ENCODE measurements at regions not wholly inside any gene's neighbourhood (a gene's known extent, or its start where the extent isn't known, plus 50 kb on each side); places are given as distances from the start of the nearest gene placed in this dataset.

DNA sequence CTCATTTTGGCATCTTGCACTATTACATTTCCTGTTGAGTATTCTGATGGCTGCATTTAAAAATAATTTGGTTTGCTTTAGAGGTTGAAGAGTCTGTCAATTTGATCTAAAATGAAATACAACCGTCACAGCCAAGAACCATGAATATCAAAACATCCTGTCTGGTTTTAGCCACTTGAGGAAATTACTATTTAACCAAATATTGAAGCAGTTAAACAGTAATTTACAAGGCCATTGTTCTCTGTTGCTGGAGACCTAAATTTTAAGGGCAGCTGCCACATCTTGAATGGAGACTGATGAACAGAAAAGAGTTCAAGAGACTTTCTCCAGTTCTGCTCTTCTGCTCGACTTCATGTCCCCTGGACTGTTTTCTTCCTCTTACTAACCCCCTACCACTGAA lies 549.4 kb downstream of the LRRC70 start (continued):
- TF ChIP-seq, protein P1, sequence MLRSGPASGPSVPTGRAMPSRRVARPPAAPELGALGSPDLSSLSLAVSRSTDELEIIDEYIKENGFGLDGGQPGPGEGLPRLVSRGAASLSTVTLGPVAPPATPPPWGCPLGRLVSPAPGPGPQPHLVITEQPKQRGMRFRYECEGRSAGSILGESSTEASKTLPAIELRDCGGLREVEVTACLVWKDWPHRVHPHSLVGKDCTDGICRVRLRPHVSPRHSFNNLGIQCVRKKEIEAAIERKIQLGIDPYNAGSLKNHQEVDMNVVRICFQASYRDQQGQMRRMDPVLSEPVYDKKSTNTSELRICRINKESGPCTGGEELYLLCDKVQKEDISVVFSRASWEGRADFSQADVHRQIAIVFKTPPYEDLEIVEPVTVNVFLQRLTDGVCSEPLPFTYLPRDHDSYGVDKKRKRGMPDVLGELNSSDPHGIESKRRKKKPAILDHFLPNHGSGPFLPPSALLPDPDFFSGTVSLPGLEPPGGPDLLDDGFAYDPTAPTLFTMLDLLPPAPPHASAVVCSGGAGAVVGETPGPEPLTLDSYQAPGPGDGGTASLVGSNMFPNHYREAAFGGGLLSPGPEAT (IDR thresholded peaks at IDR 0.05; ENCODE audit: low read depth), result no peak
- TF ChIP-seq RUNX3 (IDR thresholded peaks at IDR 0.05; ENCODE audit: low read length) (no peak), RAD51 (IDR thresholded peaks at IDR 0.05) (no peak)

DNA sequence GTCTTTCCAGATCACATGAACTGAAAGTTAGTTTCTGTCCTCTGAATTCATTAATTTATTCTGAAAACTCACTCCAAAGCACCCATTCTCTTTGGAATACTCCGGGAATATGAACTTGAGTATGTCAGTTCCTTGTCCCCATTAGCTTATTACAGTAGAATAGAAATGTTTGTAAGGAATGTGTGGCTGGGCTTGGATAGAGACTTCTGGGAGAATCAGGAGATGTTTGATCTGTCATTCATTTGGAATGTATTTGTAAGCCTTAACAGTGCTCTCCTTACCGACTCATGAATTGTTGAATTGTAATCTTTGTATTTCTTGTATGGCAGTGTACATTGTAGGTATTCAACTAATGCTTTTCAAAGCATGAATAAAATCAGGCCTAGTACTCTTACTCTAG lies 548.4 kb downstream of the LRRC70 start:
- H2AFZ ChIP-seq (ENCODE audit: control insufficient read depth, low read depth, low read length), result no peak overlapping the region
- ChIA-PET SMC1A (ENCODE audit: uncharacterized antibody, unreplicated experiment) (no interaction called here), POLR2A (no interaction called here), CTCF (interaction anchor here (1.8 kb wide), 1 partner anchor 11 kb away, joined by 5 read pairs; no protein-coding TSS in a partner anchor), RAD21 (ENCODE audit: unreplicated experiment) (no interaction called here)
- DNase-seq (ENCODE audit: low read depth, low spot score), result no peak
- no peaks in the 10 kb centered on the region for H3K4me1 ChIP-seq (ENCODE audit: control insufficient read depth, insufficient read depth, low read length)
- H4K20me1 ChIP-seq (ENCODE audit: control insufficient read depth, insufficient read depth), result no peaks in the 10 kb centered on the region
- FAIRE-seq, result no peak
- no peaks in the 10 kb centered on the region for H3K9me3 ChIP-seq (replicated peaks; ENCODE audit: control insufficient read depth, insufficient read depth, low read length)
- TF ChIP-seq SREBF1 (IDR thresholded peaks at IDR 0.05; ENCODE audit: low read length) (no peak), RB1 (IDR thresholded peaks at IDR 0.05; ENCODE audit: borderline replicate concordance) (no peak), RAD21 (IDR thresholded peaks at IDR 0.05; ENCODE audit: insufficient read depth, low read depth, low read length) (no peak), CBX3 (IDR thresholded peaks at IDR 0.05; ENCODE audit: borderline replicate concordance, low read depth) (no peak), NR2F1 (conservative IDR thresholded peaks at IDR 0.05) (no peak), SPI1 (IDR thresholded peaks at IDR 0.05; ENCODE audit: borderline replicate concordance, insufficient read depth, low read depth, low read length) (no peak), KLF5 (IDR thresholded peaks at IDR 0.05; ENCODE audit: partially characterized antibody) (no peak), POLR2AphosphoS5 (IDR thresholded peaks at IDR 0.05; ENCODE audit: low read length) (no peak)
- TF ChIP-seq, protein P2, sequence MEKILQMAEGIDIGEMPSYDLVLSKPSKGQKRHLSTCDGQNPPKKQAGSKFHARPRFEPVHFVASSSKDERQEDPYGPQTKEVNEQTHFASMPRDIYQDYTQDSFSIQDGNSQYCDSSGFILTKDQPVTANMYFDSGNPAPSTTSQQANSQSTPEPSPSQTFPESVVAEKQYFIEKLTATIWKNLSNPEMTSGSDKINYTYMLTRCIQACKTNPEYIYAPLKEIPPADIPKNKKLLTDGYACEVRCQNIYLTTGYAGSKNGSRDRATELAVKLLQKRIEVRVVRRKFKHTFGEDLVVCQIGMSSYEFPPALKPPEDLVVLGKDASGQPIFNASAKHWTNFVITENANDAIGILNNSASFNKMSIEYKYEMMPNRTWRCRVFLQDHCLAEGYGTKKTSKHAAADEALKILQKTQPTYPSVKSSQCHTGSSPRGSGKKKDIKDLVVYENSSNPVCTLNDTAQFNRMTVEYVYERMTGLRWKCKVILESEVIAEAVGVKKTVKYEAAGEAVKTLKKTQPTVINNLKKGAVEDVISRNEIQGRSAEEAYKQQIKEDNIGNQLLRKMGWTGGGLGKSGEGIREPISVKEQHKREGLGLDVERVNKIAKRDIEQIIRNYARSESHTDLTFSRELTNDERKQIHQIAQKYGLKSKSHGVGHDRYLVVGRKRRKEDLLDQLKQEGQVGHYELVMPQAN (conservative IDR thresholded peaks at IDR 0.05), result no peak
- H3K27ac ChIP-seq (ENCODE audit: control insufficient read depth, insufficient read depth), result no peak overlapping the region
- ATAC-seq, result no peak
- WGBS (ENCODE audit: insufficient coverage, insufficient replicate concordance, low lambda C conversion rate, missing lambda C conversion rate), result 59% methylated on average over 2 of the region's 2 CpGs
- no TSS peak for BruUV-seq (replicated peaks)
- no peak overlapping the region for H3K4me3 ChIP-seq
- in situ Hi-C loops (cut with MboI) (no loop called here), intact Hi-C loops (cut with micrococcal nuclease; ENCODE audit: unreplicated experiment) (loop anchor here (5.0 kb wide), 1 partner anchor 835 kb away; the partner anchor contains the start of gene HTR1A)
- no peak overlapping the region for H3K9ac ChIP-seq (ENCODE audit: control insufficient read depth, insufficient read depth, low read length)
- H3K4me2 ChIP-seq (ENCODE audit: control insufficient read depth, insufficient read depth), result no peak overlapping the region
- H3K79me2 ChIP-seq (ENCODE audit: control insufficient read depth, insufficient read depth, low read length), result no peaks in the 10 kb centered on the region
- H3K36me3 ChIP-seq (ENCODE audit: control insufficient read depth in 2 of 2, insufficient read depth in 2 of 2, low read length in 1 of 2), result no peaks in the 10 kb centered on the region
- H3K27me3 ChIP-seq (replicated peaks in 1 of 2; ENCODE audit: control insufficient read depth in 2 of 2, insufficient read depth in 2 of 2, low read length in 1 of 2), result no peaks in the 10 kb centered on the region

All from GM12878 (cell line).